SK-N-SH treated with all-trans-retinoic acid at 6 μM for 48 hours (cell line): ENCODE measurements at regions not wholly inside any gene's neighbourhood (a gene's known extent, or its start where the extent isn't known, plus 50 kb on each side); places are given as distances from the start of the nearest gene placed in this dataset.

Experiments
- ATAC-seq: fragments of 200-7000 bp; cut with Tn5 transposase; 3 replicates; pipeline ENCODE4 v1.9.1; 2020; ENCODE audit warnings: mild to moderate bottlenecking, moderate library complexity
- ARNTL ChIP-seq: fragments of 450-650 bp; formaldehyde crosslinking; IDR thresholded peaks from 2 replicates; pipeline ENCODE4 v1.5.0; 2020; ENCODE audit warnings: low read depth, mild to moderate bottlenecking, moderate library complexity, borderline replicate concordance
- BACH2 ChIP-seq: fragments of 250-450 bp; sonication (Bioruptor Pico); IDR thresholded peaks from 2 replicates; pipeline ENCODE4 v1.9.0; 2021; ENCODE audit warnings: mild to moderate bottlenecking, borderline replicate concordance
- CREB5 ChIP-seq: fragments of 250-450 bp; sonication (Bioruptor Pico); IDR thresholded peaks from 2 replicates; pipeline ENCODE4 v1.5.1; 2020; ENCODE audit warnings: low read depth, mild to moderate bottlenecking, moderate library complexity
- CSDC2 ChIP-seq: fragments of 250-450 bp; sonication (Bioruptor Pico); IDR thresholded peaks from 2 replicates; pipeline ENCODE4 v1.5.0; 2020; ENCODE audit warnings: mild to moderate bottlenecking, moderate library complexity
- CSRNP3 ChIP-seq: fragments of 250-450 bp; sonication (Bioruptor Pico); IDR thresholded peaks from 2 replicates; pipeline ENCODE4 v1.5.1; 2021; ENCODE audit warnings: mild to moderate bottlenecking, moderate library complexity
- ESRRG ChIP-seq: fragments of 250-450 bp; sonication (Bioruptor Pico); IDR thresholded peaks from 2 replicates; pipeline ENCODE4 v1.6.1; 2021; ENCODE audit warnings: mild to moderate bottlenecking
- GLIS3 ChIP-seq: fragments of 250-450 bp; sonication (Bioruptor Pico); IDR thresholded peaks from 2 replicates; pipeline ENCODE4 v1.5.0; 2020; ENCODE audit warnings: mild to moderate bottlenecking, moderate library complexity
- ISL1 ChIP-seq: fragments of 250-450 bp; sonication (Bioruptor Pico); IDR thresholded peaks from 2 replicates; pipeline ENCODE4 v2.1.2; 2022; ENCODE audit warnings: mild to moderate bottlenecking, moderate library complexity
- PPARA ChIP-seq: fragments of 250-450 bp; sonication (Bioruptor Pico); IDR thresholded peaks from 2 replicates; pipeline ENCODE4 v1.5.0; 2020; ENCODE audit warnings: mild to moderate bottlenecking, borderline replicate concordance
- SNAI2 ChIP-seq: fragments of 250-450 bp; sonication (Bioruptor Pico); IDR thresholded peaks from 2 replicates; pipeline ENCODE4 v1.5.0; 2020; ENCODE audit warnings: mild to moderate bottlenecking, moderate library complexity
- TCF4 ChIP-seq: fragments of 250-450 bp; sonication (Bioruptor Pico); IDR thresholded peaks from 2 replicates; pipeline ENCODE4 v1.8.0; 2021; ENCODE audit warnings: mild to moderate bottlenecking, moderate library complexity, borderline replicate concordance
- TSHZ2 ChIP-seq: fragments of 250-450 bp; sonication (Bioruptor Pico); IDR thresholded peaks from 2 replicates; pipeline ENCODE4 v1.5.0; 2020; ENCODE audit warnings: mild to moderate bottlenecking, moderate library complexity
- ZC3H10 ChIP-seq: fragments of 250-450 bp; sonication (Bioruptor Pico); IDR thresholded peaks from 2 replicates; pipeline ENCODE4 v1.5.1; 2021; ENCODE audit warnings: mild to moderate bottlenecking, moderate library complexity
- ZFP3 ChIP-seq: fragments of 250-450 bp; sonication (Bioruptor Pico); IDR thresholded peaks from 2 replicates; pipeline ENCODE4 v1.5.0; 2020; ENCODE audit warnings: mild to moderate bottlenecking, moderate library complexity
- ZFP30 ChIP-seq: fragments of 450-650 bp; formaldehyde crosslinking; IDR thresholded peaks from 2 replicates; pipeline ENCODE4 v1.5.0; 2022; ENCODE audit warnings: mild to moderate bottlenecking, moderate library complexity
- ZNF565 ChIP-seq: fragments of 450-650 bp; formaldehyde crosslinking; conservative IDR thresholded peaks from 2 replicates; pipeline ENCODE4 v1.5.0; 2020; ENCODE audit warnings: low read depth, mild to moderate bottlenecking, moderate library complexity
- ZNF70 ChIP-seq: fragments of 450-650 bp; formaldehyde crosslinking; IDR thresholded peaks from 2 replicates; pipeline ENCODE4 v1.5.0; 2020; ENCODE audit warnings: mild to moderate bottlenecking, moderate library complexity
- ZNF8 ChIP-seq: fragments of 450-650 bp; formaldehyde crosslinking; IDR thresholded peaks from 2 replicates; pipeline ENCODE4 v1.5.0; 2020; ENCODE audit warnings: mild to moderate bottlenecking, moderate library complexity

GRCh38 chr9:89757776-89758528, 153.1 kb downstream of the GADD45G start (continued):
- TF ChIP-seq ZC3H10 (CRISPR knock-in tag): no peak
- no peak for TF ChIP-seq ZNF8 (CRISPR knock-in tag)
- no peak for TF ChIP-seq ZNF565 (CRISPR knock-in tag)
- TF ChIP-seq ISL1: no peak
- TF ChIP-seq GLIS3 (CRISPR knock-in tag): no peak
- TF ChIP-seq ESRRG (CRISPR knock-in tag): no peak
- TF ChIP-seq CSRNP3 (CRISPR knock-in tag): no peak
- no peak for TF ChIP-seq BACH2 (CRISPR knock-in tag)

GRCh38 chr9:89759572-89759971, 154.8 kb downstream of the GADD45G start:
- ATAC-seq: no peak
- TF ChIP-seq PPARA: no peak
- TF ChIP-seq TCF4 (CRISPR knock-in tag): no peak
- no peak for TF ChIP-seq ZNF565 (CRISPR knock-in tag)
- no peak for TF ChIP-seq ZFP3 (CRISPR knock-in tag)
- TF ChIP-seq CREB5: no peak
- no peak for TF ChIP-seq GLIS3 (CRISPR knock-in tag)
- TF ChIP-seq ZC3H10 (CRISPR knock-in tag): no peak
- TF ChIP-seq, all 23 proteins: peak for 0

- no peak for ATAC-seq
- TF ChIP-seq ZC3H10 (CRISPR knock-in tag): no peak
- no peak for TF ChIP-seq CSRNP3 (CRISPR knock-in tag)
- TF ChIP-seq ARNTL (CRISPR knock-in tag): no peak
- TF ChIP-seq ZNF565 (CRISPR knock-in tag): no peak
- no peak for TF ChIP-seq CSDC2 (CRISPR knock-in tag)
- no peak for TF ChIP-seq GLIS3 (CRISPR knock-in tag)
- no peak for TF ChIP-seq ZFP30 (CRISPR knock-in tag)
- TF ChIP-seq SNAI2: no peak
- no peak for TF ChIP-seq TCF4 (CRISPR knock-in tag)
- TF ChIP-seq CREB5: no peak
- TF ChIP-seq PPARA: no peak
- no peak for TF ChIP-seq ZFP3 (CRISPR knock-in tag)
- TF ChIP-seq, all 23 proteins: peak for 0
Measured at GRCh38 chr9:89760123-89760522, 155.3 kb downstream of the GADD45G start.

GRCh38 chr9:89764217-89764616, 159.4 kb downstream of the GADD45G start:
- ATAC-seq: no peak

More at GRCh38 chr9:89764217-89764616, 159.4 kb downstream of the GADD45G start:
- TF ChIP-seq ARNTL (CRISPR knock-in tag) (no peak), ZNF70 (CRISPR knock-in tag) (no peak), CSDC2 (CRISPR knock-in tag) (no peak), CSRNP3 (CRISPR knock-in tag) (no peak), TSHZ2 (CRISPR knock-in tag) (no peak), GLIS3 (CRISPR knock-in tag) (no peak)
